Astrocyte (in vitro differentiated cells and primary cell): ENCODE measurements at regions not wholly inside any gene's neighbourhood (a gene's known extent, or its start where the extent isn't known, plus 50 kb on each side); places are given as distances from the start of the nearest gene placed in this dataset.

ENCODE experiments used
- DNase-seq: peaks from one replicate; pipeline ENCODE4 v3.0.0-alpha.2; 2010; ENCODE audit warnings: low read depth
- FAIRE-seq: peaks from 2 replicates; lab custom pipeline; 2011; peaks lifted over from hg19 to GRCh38; lab: Jason Lieb, UNC
- H2AFZ ChIP-seq: 2 replicates; pipeline ENCODE4 v1.6.0; 2012; ENCODE audit warnings: low read depth, low read length, inconsistent platforms
- H3K27ac ChIP-seq: 2 replicates; pipeline ENCODE4 v1.5.1; 2011; ENCODE audit warnings: low read depth, low read length, inconsistent platforms
- H3K27me3 ChIP-seq: 2 replicates; pipeline ENCODE4 v1.6.0; 2011; ENCODE audit warnings: low read length, inconsistent platforms; ENCODE audit not compliant: insufficient read depth
- H3K36me3 ChIP-seq: 2 replicates; pipeline ENCODE4 v1.5.1; 2011; ENCODE audit warnings: low read length, inconsistent platforms; ENCODE audit not compliant: insufficient read depth
- H3K4me1 ChIP-seq: 2 replicates; pipeline ENCODE4 v1.5.1; 2011; ENCODE audit warnings: low read length, inconsistent platforms; ENCODE audit not compliant: insufficient read depth
- H3K4me2 ChIP-seq: 2 replicates; pipeline ENCODE4 v1.6.0; 2012; ENCODE audit warnings: low read length, inconsistent platforms
- H3K4me3 ChIP-seq: 2 replicates; pipeline ENCODE4 v1.5.1; 2011; ENCODE audit warnings: low read depth, mild to moderate bottlenecking, low read length, inconsistent platforms; ENCODE audit not compliant: insufficient read depth
- H3K79me2 ChIP-seq: 2 replicates; pipeline ENCODE4 v1.6.0; 2012; ENCODE audit warnings: mild to moderate bottlenecking, low read length, inconsistent platforms; ENCODE audit not compliant: insufficient read depth
- H3K9ac ChIP-seq: 2 replicates; pipeline ENCODE4 v1.6.0; 2012; ENCODE audit warnings: mild to moderate bottlenecking, low read length, inconsistent platforms
- H3K9me3 ChIP-seq: 2 replicates; pipeline ENCODE4 v1.5.1; 2012; ENCODE audit warnings: low read depth, mild to moderate bottlenecking, low read length, inconsistent platforms; ENCODE audit not compliant: insufficient read depth
- H4K20me1 ChIP-seq: 2 replicates; pipeline ENCODE4 v1.6.0; 2012; ENCODE audit warnings: low read length, inconsistent platforms; ENCODE audit not compliant: insufficient read depth
- H3K27ac Mint-ChIP-seq: one replicate; pipeline ENCODE4 v1.8.0; 2021; ENCODE audit warnings: mild to moderate bottlenecking, mixed read lengths; ENCODE audit not compliant: unreplicated experiment
- H3K27me3 Mint-ChIP-seq: one replicate; pipeline ENCODE4 v1.8.0; 2021; ENCODE audit warnings: low read depth, mixed read lengths; ENCODE audit not compliant: unreplicated experiment
- H3K36me3 Mint-ChIP-seq: one replicate; pipeline ENCODE4 v1.8.0; 2021; ENCODE audit warnings: low read depth, mixed read lengths; ENCODE audit not compliant: unreplicated experiment
- H3K4me1 Mint-ChIP-seq: one replicate; pipeline ENCODE4 v1.8.0; 2021; ENCODE audit warnings: low read depth, mixed read lengths; ENCODE audit not compliant: unreplicated experiment
- H3K4me3 Mint-ChIP-seq: one replicate; pipeline ENCODE4 v1.8.0; 2021; ENCODE audit warnings: mild to moderate bottlenecking, moderate library complexity, mixed read lengths; ENCODE audit not compliant: unreplicated experiment
- H3K9me3 Mint-ChIP-seq: one replicate; pipeline ENCODE4 v1.8.0; 2021; ENCODE audit warnings: mild to moderate bottlenecking, mixed read lengths; ENCODE audit not compliant: unreplicated experiment
- EZH2 ChIP-seq: IDR thresholded peaks from 2 replicates; pipeline ENCODE4 v1.6.1; 2012; ENCODE audit warnings: mild to moderate bottlenecking, low read length, inconsistent platforms; ENCODE audit not compliant: insufficient read depth
- TF ChIP-seq, protein P1 (sequence below): IDR thresholded peaks from 2 replicates; pipeline ENCODE4 v1.5.1; 2011; ENCODE audit warnings: low read depth, mild to moderate bottlenecking, inconsistent platforms, low read length, moderate library complexity; ENCODE audit not compliant: insufficient read depth

DNA sequence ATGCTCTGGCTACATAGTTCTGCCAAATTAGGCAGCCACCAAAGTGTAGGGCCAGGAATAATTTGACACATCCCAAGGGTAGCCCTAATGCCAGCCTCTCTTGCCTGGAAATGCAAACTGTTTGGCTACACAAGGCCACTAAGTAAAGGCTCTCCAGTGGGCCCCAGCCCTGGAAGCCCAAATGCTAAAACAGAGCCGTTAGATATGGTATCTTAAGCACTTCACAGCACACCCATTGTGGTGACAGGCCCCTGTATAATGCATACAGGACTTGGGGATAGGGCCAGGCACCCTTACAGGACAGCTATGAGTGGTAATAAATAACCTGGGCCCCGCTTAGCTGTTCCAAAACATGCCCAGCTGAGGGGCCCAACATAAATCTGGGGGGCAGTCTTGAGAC is 623.9 kb downstream of the BCOR start:
- no peak overlapping the region for H3K4me2 ChIP-seq
- H3K4me3 ChIP-seq: no peak overlapping the region
- TF ChIP-seq, protein P1, sequence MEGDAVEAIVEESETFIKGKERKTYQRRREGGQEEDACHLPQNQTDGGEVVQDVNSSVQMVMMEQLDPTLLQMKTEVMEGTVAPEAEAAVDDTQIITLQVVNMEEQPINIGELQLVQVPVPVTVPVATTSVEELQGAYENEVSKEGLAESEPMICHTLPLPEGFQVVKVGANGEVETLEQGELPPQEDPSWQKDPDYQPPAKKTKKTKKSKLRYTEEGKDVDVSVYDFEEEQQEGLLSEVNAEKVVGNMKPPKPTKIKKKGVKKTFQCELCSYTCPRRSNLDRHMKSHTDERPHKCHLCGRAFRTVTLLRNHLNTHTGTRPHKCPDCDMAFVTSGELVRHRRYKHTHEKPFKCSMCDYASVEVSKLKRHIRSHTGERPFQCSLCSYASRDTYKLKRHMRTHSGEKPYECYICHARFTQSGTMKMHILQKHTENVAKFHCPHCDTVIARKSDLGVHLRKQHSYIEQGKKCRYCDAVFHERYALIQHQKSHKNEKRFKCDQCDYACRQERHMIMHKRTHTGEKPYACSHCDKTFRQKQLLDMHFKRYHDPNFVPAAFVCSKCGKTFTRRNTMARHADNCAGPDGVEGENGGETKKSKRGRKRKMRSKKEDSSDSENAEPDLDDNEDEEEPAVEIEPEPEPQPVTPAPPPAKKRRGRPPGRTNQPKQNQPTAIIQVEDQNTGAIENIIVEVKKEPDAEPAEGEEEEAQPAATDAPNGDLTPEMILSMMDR: no peak
- TF ChIP-seq EZH2: no peak
- H2AFZ ChIP-seq: no peak overlapping the region
- DNase-seq: no peak
- no peak for FAIRE-seq
- H3K79me2 ChIP-seq: no peaks in the 10 kb centered on the region
- no peaks in the 10 kb centered on the region for H3K27me3 ChIP-seq
- no peaks in the 10 kb centered on the region for H3K36me3 ChIP-seq
- no peak overlapping the region for H3K4me3 Mint-ChIP-seq
- peaks cover 4% of the 10 kb centered on the region for H3K4me1 Mint-ChIP-seq
- no peaks in the 10 kb centered on the region for H4K20me1 ChIP-seq
- H3K36me3 Mint-ChIP-seq: no peaks in the 10 kb centered on the region
- H3K9ac ChIP-seq: no peak overlapping the region
- H3K27me3 Mint-ChIP-seq: peaks cover 32% of the 10 kb centered on the region
- no peaks in the 10 kb centered on the region for H3K9me3 ChIP-seq
- no peaks in the 10 kb centered on the region for H3K9me3 Mint-ChIP-seq
- H3K27ac Mint-ChIP-seq: no peak overlapping the region
- H3K27ac ChIP-seq: no peak overlapping the region
- H3K4me1 ChIP-seq: peaks cover 5% of the 10 kb centered on the region

DNA sequence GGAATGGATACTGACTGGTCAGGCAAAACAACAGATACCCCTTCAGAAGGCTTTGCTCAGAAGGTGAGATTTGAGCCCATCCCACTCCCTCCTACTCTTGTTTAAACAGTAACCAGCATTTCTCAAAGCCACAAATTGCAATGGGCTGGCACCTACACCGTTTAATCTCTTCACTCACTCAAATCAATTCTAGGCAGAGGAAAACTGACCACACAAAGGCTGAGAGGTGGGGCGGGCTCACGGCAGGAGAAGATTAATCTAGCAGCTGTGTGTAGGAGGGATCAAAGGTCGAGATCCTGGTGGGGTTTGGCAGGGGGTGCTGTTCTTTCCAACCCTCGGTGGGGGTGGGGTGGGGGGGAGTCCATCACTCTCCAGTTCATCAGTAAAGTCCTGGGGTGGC is 622.4 kb downstream of the BCOR start:
- Histone ChIP-seq H3K4me1 (peaks cover 5% of the 10 kb centered on the region), H3K36me3 (no peaks in the 10 kb centered on the region), H4K20me1 (no peaks in the 10 kb centered on the region), H3K27me3 (no peaks in the 10 kb centered on the region), H3K4me2 (no peak overlapping the region), H3K79me2 (no peaks in the 10 kb centered on the region), H2AFZ (no peak overlapping the region), H3K9ac (no peak overlapping the region), H3K27ac (no peak overlapping the region), H3K4me3 (no peak overlapping the region), H3K9me3 (no peaks in the 10 kb centered on the region)
- no peak overlapping the region for H3K4me3 Mint-ChIP-seq
- H3K27ac Mint-ChIP-seq: no peak overlapping the region
- TF ChIP-seq, protein P1: no peak
- TF ChIP-seq EZH2: no peak
- peaks cover 4% of the 10 kb centered on the region for H3K4me1 Mint-ChIP-seq
- FAIRE-seq (no peak), DNase-seq (no peak)
- H3K36me3 Mint-ChIP-seq: no peaks in the 10 kb centered on the region
- peaks cover 28% of the 10 kb centered on the region for H3K27me3 Mint-ChIP-seq
- no peaks in the 10 kb centered on the region for H3K9me3 Mint-ChIP-seq

DNA sequence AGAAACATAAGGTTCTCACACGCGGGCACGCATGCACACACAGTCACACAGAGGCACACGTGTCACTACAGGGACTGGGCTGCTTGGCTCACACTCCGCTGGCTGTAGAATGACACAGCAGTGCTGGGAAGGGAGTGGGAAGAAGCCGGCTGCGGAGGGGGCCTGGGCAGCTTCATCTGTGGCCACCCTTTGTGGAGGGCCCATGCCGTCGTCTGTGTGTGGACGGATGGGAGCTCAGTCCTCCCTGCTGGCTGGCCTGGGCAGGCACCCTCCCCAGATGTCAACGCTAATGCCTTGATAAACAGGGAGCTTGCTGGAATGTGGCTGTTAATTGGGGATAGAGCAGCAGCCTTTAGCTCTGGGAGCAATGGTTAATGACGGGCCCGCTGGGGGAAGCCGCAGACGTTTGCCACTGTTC is 621.1 kb downstream of the BCOR start:
- Histone ChIP-seq H4K20me1 (no peaks in the 10 kb centered on the region), H2AFZ (no peak overlapping the region), H3K36me3 (no peaks in the 10 kb centered on the region), H3K9ac (no peak overlapping the region), H3K79me2 (no peaks in the 10 kb centered on the region), H3K4me2 (no peak overlapping the region), H3K4me3 (no peak overlapping the region), H3K4me1 (no peaks in the 10 kb centered on the region), H3K27ac (no peak overlapping the region), H3K27me3 (no peaks in the 10 kb centered on the region), H3K9me3 (no peaks in the 10 kb centered on the region)
- DNase-seq: no peak
- peaks cover 4% of the 10 kb centered on the region for H3K4me1 Mint-ChIP-seq
- H3K36me3 Mint-ChIP-seq: no peaks in the 10 kb centered on the region
- no peak overlapping the region for H3K27ac Mint-ChIP-seq
- no peaks in the 10 kb centered on the region for H3K9me3 Mint-ChIP-seq
- peaks cover 31% of the 10 kb centered on the region for H3K27me3 Mint-ChIP-seq
- TF ChIP-seq, protein P1: no peak
- TF ChIP-seq EZH2: no peak
- H3K4me3 Mint-ChIP-seq: no peak overlapping the region
- no peak for FAIRE-seq
